Right lobe of liver (tissue), 4 donors: ENCODE measurements at regions not wholly inside any gene's neighbourhood (a gene's known extent, or its start where the extent isn't known, plus 50 kb on each side); places are given as distances from the start of the nearest gene placed in this dataset.

Source experiments
- CTCF ChIP-seq, 4 donors: fragments of 200-600 bp in 3 of 4; fragments of 450-650 bp in 1 of 4; IDR thresholded peaks; one replicate each; pipeline versions ENCODE4 v1.5.1 to v1.8.0; 2016 to 2022; ENCODE audit warnings: antibody characterized with exemption in 4 of 4, mild to moderate bottlenecking in 2 of 4
- POLR2A ChIP-seq: fragments of 450-650 bp; IDR thresholded peaks from one replicate; pipeline ENCODE4 v1.6.1; 2017; ENCODE audit warnings: antibody characterized with exemption, mild to moderate bottlenecking
- donor health status: DM: no; HTN: no; CAD: no.
- donor health status: DM: no; HTN: no; CAD: no.
- donor health status: DM: no; HTN: yes; CAD: no.

GRCh38 chr5:3050863-3051262 is 299.4 kb upstream of the IRX2 start:
- TF ChIP-seq POLR2A: no peak
- TF ChIP-seq CTCF (IDR thresholded peaks at IDR 0.05): no peak
